Middle frontal gyrus (tissue), 1 donor: ENCODE measurements at regions not wholly inside any gene's neighbourhood (a gene's known extent, or its start where the extent isn't known, plus 50 kb on each side); places are given as distances from the start of the nearest gene placed in this dataset.

ENCODE experiments used
- DNase-seq: peaks from one replicate; pipeline ENCODE4 v3.0.0-alpha.2; 2015; ENCODE audit warnings: low spot score; ENCODE audit errors: extremely low spot score

- no peak for DNase-seq
Measured at GRCh38 chr12:124415064-124415463, 120.2 kb downstream of the RFLNA start.

- DNase-seq: no peak
Measured at GRCh38 chr12:124413915-124414314, 119.0 kb downstream of the RFLNA start.

GRCh38 chr12:124413401-124413800, 118.5 kb downstream of the RFLNA start:
- no peak for DNase-seq

GRCh38 chr12:124412646-124413015, 117.7 kb downstream of the RFLNA start:
- DNase-seq: no peak

- DNase-seq: no peak
Measured at GRCh38 chr12:124411953-124412645, 117.2 kb downstream of the RFLNA start.

DNA sequence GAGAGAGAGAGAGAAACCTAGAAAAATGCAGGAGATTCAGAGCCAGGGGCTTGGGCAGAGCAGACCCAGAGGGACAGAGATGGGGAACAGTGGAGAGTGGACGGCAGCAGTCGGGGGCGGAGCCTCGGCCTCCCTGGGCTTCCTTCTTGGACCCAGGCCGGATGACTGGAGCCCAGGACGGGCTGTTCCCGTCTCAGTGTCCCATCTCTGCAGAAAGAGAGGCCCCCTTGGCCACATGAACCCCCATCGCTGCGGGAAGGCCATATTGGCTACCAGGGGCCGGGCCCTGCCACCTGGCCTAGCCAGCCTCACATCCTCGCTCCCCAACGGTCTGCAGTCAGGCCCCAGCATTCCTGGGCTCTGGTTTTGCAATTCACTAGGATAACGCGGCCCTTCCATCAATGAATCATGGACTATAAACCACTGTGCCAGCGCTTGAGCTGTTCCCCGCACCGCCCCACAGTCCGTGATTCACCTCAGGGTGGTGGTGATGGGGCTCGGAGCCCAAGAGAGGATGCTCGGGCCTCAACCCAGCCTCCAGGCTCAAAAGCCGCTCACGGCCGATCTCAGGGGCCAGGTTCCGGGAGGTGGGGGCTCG, 116.5 kb downstream of the RFLNA start:
- DNase-seq: no peak

GRCh38 chr12:124410354-124411175, 115.7 kb downstream of the RFLNA start:
- DNase-seq: no peak

- no peak for DNase-seq
Measured at GRCh38 chr12:124408822-124409517, 114.1 kb downstream of the RFLNA start.

DNA sequence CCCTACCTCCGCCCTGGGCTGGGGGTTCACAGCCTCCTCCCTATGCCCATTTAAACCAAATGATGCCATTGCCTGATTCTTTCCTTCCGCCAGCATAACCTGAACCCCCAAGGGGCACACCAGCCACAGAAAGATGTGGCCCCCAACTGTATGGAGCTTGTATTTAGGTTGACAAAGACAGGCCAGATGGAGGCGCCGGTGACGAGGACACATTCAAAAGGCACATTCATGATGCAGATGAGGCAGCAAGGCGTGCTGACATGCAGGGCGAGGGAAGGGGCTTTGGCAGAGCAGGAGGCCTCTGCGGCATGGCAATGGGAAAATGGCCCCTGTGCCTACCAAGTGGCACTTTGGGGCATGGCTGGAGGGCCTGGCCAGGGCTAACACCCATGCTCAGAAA, 112.2 kb downstream of the RFLNA start:
- DNase-seq: no peak

DNA sequence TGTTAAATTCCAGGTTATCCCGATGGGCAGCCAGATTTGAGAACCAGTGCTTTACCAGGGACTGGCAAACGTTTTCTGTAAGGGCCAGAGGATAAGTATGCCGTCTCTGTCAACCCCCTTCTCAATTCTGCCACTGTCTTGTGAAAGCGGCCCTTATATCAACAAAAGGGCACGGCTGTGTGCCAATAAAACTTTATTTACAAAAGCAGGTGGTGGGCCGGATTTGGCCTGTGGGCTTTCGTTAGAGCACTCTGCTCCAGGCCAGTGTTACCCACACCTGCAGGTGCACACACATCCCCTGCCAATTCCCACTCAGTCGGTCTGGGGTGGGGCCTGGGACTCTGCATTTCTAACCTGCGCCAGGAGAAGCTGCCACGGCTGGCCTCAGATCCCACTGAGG, 111.2 kb downstream of the RFLNA start:
- no peak for DNase-seq

DNA sequence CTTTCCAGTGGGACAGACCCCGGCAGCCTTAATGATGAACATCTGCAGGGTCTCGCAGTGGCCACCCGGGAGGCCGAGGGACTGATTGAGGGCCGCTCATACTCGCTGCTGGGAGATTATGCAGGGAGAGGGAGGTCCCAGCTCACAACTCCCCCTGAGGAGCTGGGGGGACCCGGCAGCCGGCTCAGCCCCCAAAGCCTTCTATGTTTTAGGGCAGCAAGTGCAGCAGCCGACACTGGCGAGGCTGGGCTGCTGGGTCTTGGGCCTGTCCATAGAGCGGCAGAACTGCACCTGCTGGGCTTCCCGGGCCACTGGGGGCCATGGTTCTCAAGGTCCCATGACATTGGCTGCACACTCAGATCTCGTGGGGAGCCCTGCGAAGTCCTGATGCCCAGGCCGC, 110.7 kb downstream of the RFLNA start:
- DNase-seq: no peak

DNA sequence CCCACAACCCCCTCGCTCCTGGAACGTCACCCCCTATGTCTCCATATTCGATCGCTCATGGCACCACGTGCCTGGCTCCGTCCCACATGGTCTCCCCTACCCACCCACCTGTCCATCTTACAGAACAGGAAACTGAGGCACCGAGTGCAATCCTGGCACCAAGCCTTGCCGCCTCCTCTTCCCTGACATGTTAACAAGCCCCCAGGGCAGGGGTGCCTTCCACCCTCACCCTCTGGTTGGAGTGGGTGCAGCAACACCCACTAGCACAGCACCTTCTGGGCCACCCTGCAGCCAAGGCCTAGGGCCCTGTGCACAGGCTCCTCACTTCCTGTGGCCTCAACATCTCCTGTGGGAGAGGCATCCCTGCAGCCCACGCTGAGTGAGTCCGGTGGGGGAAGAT, 110.3 kb downstream of the RFLNA start:
- DNase-seq: no peak

- DNase-seq: no peak
Measured at GRCh38 chr12:124404162-124404784, 109.4 kb downstream of the RFLNA start.

GRCh38 chr12:124403273-124403672, 108.4 kb downstream of the RFLNA start:
- DNase-seq: no peak

DNA sequence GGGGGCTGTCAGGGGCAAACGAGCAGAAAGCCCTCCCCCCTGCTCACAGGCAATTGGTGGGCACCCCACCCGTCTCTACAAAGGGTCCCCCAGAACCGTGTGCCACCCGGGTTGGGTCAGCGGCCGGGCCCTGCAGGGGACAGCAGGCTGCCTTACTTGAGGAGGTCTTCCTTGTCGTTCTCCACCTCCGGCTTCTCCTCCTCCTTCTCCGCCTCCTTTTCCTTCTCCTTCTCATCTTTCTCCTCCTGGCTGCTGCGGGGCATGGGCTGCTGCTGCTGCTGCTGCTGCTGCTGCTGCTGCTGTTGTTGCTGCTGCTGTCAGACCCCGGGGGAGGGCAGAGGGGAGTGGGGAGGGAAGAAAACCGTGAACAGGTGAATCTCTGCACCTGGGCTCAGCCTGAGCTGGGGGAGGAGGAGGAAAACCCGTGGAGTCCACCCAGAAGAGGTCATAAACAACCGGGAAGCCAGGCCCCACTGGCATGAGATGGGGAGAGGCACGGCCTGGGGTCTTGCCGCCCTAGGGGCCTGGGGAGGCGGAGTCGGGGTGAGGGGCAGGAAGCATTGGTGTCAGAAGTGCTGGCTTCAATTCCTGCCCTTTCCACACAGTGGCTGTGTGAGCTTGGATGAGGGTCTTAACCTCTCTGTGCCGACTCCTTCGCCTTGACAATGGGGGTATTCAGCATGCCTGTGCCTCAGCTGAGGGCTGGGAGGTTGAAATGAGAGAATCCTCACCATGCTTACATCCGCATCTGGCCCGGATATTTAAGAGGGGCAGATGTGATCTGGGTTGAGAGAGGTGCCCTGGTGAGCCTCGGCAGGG, 107.6 kb downstream of the RFLNA start:
- DNase-seq: no peak

DNA sequence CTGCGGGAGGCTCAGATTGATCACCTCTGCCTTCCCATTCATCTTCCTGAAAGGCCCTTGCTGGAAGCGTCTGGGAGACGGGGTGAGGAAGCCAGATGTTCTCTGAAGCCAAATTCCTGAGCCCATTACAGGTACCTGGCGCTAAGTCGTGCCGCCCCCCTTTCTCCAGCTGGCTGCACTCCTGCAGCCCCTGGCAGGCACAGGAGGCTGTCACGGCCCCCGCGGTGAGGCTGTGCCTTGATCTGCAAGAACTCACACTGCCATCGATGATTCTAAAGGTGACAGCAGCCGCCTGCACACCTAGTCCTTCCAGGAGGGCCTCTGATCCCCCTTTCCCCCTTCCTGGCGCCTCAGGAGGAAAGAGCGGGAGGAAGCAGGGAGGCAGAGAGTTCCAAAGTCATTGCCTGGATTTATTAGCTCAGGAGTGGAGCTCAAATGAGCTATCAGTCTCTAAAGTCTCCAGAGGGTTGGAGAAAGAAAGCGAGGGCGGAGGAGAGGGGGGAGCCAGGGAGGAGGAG, 106.9 kb downstream of the RFLNA start:
- DNase-seq: no peak

DNA sequence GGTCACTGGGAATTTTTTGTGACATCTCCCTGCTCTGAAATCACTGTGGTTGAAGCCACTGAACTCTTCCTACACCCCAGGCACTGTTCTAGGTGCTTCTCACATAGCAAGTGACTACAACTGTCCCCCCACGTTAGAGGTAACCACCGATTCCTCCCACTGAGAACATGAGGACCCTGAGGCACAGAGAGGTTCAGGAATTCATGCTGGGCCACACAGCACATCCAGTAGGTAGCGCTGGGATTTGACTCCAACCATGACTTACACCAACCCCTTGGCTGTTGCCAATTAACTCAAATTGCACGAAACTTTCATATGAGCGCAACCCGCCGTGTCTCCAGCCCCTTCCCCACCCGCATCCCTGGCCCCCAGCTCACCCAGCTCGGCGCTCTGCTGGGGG, 105.2 kb downstream of the RFLNA start:
- DNase-seq: no peak

- DNase-seq: no peak
Measured at GRCh38 chr12:124399622-124400021, 104.7 kb downstream of the RFLNA start.

DNA sequence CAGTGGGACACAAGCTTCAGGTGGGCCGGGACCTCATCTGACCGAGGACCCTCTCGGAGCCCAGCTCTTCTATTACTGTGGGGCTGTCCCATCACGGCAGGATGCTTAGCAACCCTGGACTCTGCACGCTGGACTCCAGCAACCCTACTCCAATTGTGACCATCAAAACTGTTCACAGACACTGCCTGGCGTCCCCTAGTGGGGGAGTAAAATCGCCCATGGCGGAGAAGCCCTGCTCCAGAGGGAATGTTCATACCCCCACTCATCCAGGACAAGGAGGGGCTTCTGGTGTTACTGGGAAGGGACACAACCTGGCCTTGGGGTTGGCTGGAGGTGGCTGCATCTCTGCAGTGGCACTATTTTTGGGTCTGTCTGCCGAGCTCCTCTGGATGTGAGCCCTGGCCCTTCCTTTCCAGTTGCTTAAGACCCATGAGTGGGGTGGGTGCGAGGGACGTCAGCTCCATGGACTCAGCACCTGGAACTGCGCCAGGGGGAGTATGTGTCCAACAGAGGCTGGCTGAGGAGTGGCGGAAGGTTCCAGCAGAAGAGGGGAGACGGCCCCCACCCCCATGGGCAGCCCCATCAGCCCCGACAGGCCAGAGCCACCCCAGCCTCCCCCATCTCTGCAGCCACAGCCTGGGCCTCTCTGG, 103.8 kb downstream of the RFLNA start:
- no peak for DNase-seq
